SU-DHL-6 (cell line): ENCODE measurements at regions not wholly inside any gene's neighbourhood (a gene's known extent, or its start where the extent isn't known, plus 50 kb on each side); places are given as distances from the start of the nearest gene placed in this dataset.

Experiments used
- H2AFZ ChIP-seq: fragments of 200-600 bp; sonication (generic); 2 replicates; pipeline ENCODE4 v1.6.1; 2014; ENCODE audit warnings: low read depth, mild to moderate bottlenecking, moderate library complexity, mixed read lengths, antibody characterized with exemption, low read length; ENCODE audit not compliant: severe bottlenecking
- H3F3A ChIP-seq: fragments of 200-600 bp; shearing (Covaris generic); 2 replicates; pipeline ENCODE4 v1.6.0; 2016; ENCODE audit warnings: antibody characterized with exemption, mild to moderate bottlenecking; ENCODE audit not compliant: insufficient read depth
- H3K27ac ChIP-seq: fragments of 200-600 bp; sonication (generic); 2 replicates; pipeline ENCODE4 v1.5.1; 2016; ENCODE audit warnings: low read depth, mild to moderate bottlenecking, low read length, moderate library complexity, mixed read lengths
- H3K27me3 ChIP-seq: fragments of 200-600 bp; sonication (generic), shearing (Covaris generic); 2 replicates; pipeline ENCODE4 v1.6.0; 2014; ENCODE audit warnings: mild to moderate bottlenecking, low read length
- H3K36me3 ChIP-seq: fragments of 200-600 bp; sonication (generic); 2 replicates; pipeline ENCODE4 v1.6.1; 2014; ENCODE audit warnings: mild to moderate bottlenecking, low read length, mixed read lengths
- H3K4me2 ChIP-seq: fragments of 300-600, 200-600 bp; shearing (Covaris generic), sonication (generic); 2 replicates; pipeline ENCODE4 v1.6.0; 2014; ENCODE audit warnings: low read length, low read depth, mild to moderate bottlenecking; ENCODE audit not compliant: poor library complexity, severe bottlenecking
- H3K4me3 ChIP-seq: fragments of 200-600 bp; sonication (generic); 2 replicates; pipeline ENCODE4 v1.5.1; 2014; ENCODE audit warnings: antibody characterized with exemption, low read length, mild to moderate bottlenecking, mixed read lengths; ENCODE audit not compliant: insufficient read depth, poor library complexity, severe bottlenecking
- H3K79me2 ChIP-seq: fragments of 200-600 bp; sonication (generic); 2 replicates; pipeline ENCODE4 v1.6.1; 2014; ENCODE audit warnings: mild to moderate bottlenecking, low read length, moderate library complexity; ENCODE audit not compliant: insufficient read depth
- H3K9ac ChIP-seq: fragments of 200-600 bp; sonication (generic); 2 replicates; pipeline ENCODE4 v1.7.0; 2014; ENCODE audit warnings: mild to moderate bottlenecking, low read length
- H3K9me2 ChIP-seq: fragments of 200-600 bp; sonication (generic); replicated peaks from 2 replicates; pipeline ENCODE4 v1.6.1; 2014; ENCODE audit warnings: low read length; ENCODE audit not compliant: insufficient read depth
- H3K9me3 ChIP-seq: fragments of 200-600 bp; sonication (generic); 2 replicates; pipeline ENCODE4 v1.6.1; 2014; ENCODE audit warnings: low read length, mixed read lengths; ENCODE audit not compliant: insufficient read depth
- H4K20me1 ChIP-seq: fragments of 200-600 bp; sonication (generic); 2 replicates; pipeline ENCODE4 v1.6.1; 2014; ENCODE audit warnings: low read depth, mild to moderate bottlenecking, antibody characterized with exemption, low read length, moderate library complexity, mixed read lengths
- EZH2phosphoT487 ChIP-seq: fragments of 200-600 bp; sonication (generic), shearing (Covaris generic); conservative IDR thresholded peaks from 2 replicates; pipeline ENCODE4 v1.6.1; 2018; ENCODE audit warnings: mild to moderate bottlenecking, antibody characterized with exemption, low read length, moderate library complexity, mixed read lengths
- TF ChIP-seq, protein P1 (sequence below): fragments of 200-600 bp; sonication (generic); IDR thresholded peaks from one replicate; pipeline ENCODE4 v1.5.1; 2017; ENCODE audit warnings: antibody characterized with exemption, mild to moderate bottlenecking, low read length, moderate library complexity; ENCODE audit not compliant: insufficient read depth, poor library complexity, severe bottlenecking

DNA sequence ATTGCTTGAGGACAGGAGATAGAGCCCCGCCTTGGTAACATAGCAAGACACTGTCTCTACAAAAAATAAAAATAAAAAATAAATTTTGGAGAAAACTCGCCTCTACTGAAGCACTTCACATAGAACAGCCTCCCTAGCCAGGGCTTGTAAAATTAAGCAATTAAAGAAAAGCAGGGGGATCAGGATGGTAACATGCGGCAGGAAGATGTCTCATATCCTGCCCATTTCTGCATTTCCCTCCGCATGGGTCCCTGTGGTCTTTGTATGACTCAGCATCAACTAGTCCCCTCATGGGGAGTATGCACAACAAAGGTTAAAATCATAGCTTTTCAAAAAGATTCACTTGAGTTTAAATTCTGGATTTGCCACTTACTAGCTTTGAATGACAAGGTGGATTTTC, 379.0 kb downstream of the EPHA7 start:
- H3K9ac ChIP-seq, result no peak overlapping the region
- H4K20me1 ChIP-seq, result no peaks in the 10 kb centered on the region
- TF ChIP-seq EZH2phosphoT487, result no peak
- TF ChIP-seq, protein P1, sequence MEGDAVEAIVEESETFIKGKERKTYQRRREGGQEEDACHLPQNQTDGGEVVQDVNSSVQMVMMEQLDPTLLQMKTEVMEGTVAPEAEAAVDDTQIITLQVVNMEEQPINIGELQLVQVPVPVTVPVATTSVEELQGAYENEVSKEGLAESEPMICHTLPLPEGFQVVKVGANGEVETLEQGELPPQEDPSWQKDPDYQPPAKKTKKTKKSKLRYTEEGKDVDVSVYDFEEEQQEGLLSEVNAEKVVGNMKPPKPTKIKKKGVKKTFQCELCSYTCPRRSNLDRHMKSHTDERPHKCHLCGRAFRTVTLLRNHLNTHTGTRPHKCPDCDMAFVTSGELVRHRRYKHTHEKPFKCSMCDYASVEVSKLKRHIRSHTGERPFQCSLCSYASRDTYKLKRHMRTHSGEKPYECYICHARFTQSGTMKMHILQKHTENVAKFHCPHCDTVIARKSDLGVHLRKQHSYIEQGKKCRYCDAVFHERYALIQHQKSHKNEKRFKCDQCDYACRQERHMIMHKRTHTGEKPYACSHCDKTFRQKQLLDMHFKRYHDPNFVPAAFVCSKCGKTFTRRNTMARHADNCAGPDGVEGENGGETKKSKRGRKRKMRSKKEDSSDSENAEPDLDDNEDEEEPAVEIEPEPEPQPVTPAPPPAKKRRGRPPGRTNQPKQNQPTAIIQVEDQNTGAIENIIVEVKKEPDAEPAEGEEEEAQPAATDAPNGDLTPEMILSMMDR, result no peak

DNA sequence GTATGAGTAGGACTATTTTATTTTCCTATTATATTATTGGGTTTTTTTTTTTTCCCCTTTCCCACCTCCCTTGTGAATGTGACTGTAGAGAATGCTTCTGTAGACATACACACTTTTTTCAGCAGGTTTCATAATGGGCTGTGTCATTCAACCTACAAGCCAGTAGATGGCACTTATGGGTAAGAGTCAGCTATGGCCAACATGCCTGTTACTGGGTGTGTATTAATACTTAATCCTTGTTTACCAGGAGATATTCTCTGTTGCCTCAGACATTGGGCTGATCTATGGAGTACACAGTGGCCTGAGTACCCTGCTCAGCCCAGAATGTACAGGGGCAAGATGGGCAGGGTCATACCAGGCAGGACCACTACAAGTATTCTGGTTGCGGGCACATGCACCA, 382.5 kb downstream of the EPHA7 start:
- Histone ChIP-seq H3K9me3 (no peaks in the 10 kb centered on the region), H2AFZ (no peak overlapping the region), H3F3A (no peaks in the 10 kb centered on the region), H3K79me2 (no peaks in the 10 kb centered on the region), H3K27ac (no peak overlapping the region), H4K20me1 (no peaks in the 10 kb centered on the region), H3K36me3 (no peaks in the 10 kb centered on the region), H3K4me2 (no peak overlapping the region), H3K4me3 (no peak overlapping the region), H3K9me2 (no peaks in the 10 kb centered on the region), H3K9ac (no peak overlapping the region), H3K27me3 (no peaks in the 10 kb centered on the region)
- no peak for TF ChIP-seq EZH2phosphoT487
- TF ChIP-seq, protein P1, result peak; percentile 10

More for the DNA sequence above, 379.0 kb downstream of the EPHA7 start:
- H3K27ac ChIP-seq, result no peak overlapping the region
- no peaks in the 10 kb centered on the region for H3K9me2 ChIP-seq
- no peak overlapping the region for H3K4me2 ChIP-seq
- H3K79me2 ChIP-seq, result no peaks in the 10 kb centered on the region
- H3K9me3 ChIP-seq, result no peaks in the 10 kb centered on the region
- H3K4me3 ChIP-seq, result no peak overlapping the region
- no peaks in the 10 kb centered on the region for H3F3A ChIP-seq
- H3K36me3 ChIP-seq, result no peaks in the 10 kb centered on the region
- H3K27me3 ChIP-seq, result no peaks in the 10 kb centered on the region
- H2AFZ ChIP-seq, result no peak overlapping the region

- no peak overlapping the region for H3K4me2 ChIP-seq
- no peaks in the 10 kb centered on the region for H3K9me3 ChIP-seq
- H3K4me3 ChIP-seq, result no peak overlapping the region
- no peak overlapping the region for H2AFZ ChIP-seq
- H3K9ac ChIP-seq, result no peak overlapping the region
- H4K20me1 ChIP-seq, result no peaks in the 10 kb centered on the region
- no peaks in the 10 kb centered on the region for H3K9me2 ChIP-seq
- no peaks in the 10 kb centered on the region for H3K36me3 ChIP-seq
- H3K27me3 ChIP-seq, result no peaks in the 10 kb centered on the region
- TF ChIP-seq, protein P1, result no peak
- no peak for TF ChIP-seq EZH2phosphoT487
- no peaks in the 10 kb centered on the region for H3F3A ChIP-seq
- H3K27ac ChIP-seq, result no peak overlapping the region
- no peaks in the 10 kb centered on the region for H3K79me2 ChIP-seq
These were observed 383.6 kb downstream of the EPHA7 start for GRCh38 chr6:93035756-93036155.
